ENCODE measurements at regions not wholly inside any gene's neighbourhood (a gene's known extent, or its start where the extent isn't known, plus 50 kb on each side); places are given as distances from the start of the nearest gene placed in this dataset.
A peak's percentile ranks its signal among the peaks of the same experiment; 100 is the strongest.
"Not testable (repeated sequence)": the region's sequence is repeated elsewhere in the genome, so short reads cannot be mapped to it uniquely, and the experiment has no call there.

DNA sequence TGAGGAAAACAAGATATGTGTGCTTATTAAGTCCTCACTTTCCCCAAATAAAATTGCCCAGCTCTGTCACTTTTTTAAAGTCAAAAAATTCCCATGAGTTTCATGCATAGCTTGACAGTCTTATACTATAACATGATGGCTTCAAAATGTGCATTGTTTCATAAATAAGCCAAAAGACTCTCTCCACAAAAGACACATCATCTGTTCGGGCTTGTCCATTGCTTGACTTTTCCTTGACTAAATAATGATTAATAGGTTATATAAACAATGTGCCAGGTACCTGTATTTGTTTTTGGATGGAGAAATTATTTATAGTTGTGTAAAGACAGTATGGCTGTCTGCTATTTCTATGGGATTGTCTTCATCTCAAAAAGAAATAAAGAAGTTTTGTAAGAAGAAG lies 329.2 kb upstream of the KLF3 start:
- no peak for DNase-seq (ENCODE audit: low spot score)

DNA sequence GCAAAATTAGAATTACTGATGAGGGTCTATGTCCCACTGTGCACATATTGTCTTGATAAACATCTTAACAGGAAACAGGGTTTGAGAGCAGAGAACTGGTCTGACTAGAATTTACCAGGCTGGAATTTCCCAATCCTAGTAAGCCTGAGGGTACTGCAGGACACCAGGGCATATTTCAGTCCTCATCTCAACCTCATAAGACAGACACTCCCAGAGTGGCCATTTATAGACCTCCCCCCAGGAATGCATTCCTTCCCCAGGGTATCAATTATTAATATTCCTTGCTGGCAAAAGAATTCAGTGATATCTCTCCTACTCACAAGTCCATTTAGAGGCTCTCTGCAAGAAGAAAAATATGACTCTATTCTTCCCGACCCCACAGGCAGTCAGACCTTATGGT lies 325.1 kb upstream of the KLF3 start:
- DNase-seq (ENCODE audit: low spot score) = not testable (repeated sequence)

DNA sequence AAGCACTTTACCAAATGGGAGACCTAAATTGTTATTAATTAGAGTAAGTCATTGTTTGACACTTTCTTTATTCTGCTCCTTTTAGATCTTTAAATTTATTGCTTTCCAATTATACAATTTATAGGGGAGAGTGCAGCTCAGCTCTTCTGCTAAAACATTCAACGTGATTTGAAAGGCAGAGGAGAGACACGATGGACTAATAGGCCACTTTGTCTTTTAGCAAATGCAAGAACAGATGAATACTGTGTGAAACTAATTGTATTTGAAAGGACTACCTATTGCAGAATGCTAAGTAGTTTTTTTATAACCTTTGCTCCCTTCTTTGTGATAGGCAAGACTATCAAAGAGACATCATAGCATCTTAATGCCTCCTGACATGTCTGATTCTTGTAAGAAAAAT lies 320.4 kb upstream of the KLF3 start:
- DNase-seq (ENCODE audit: low spot score) = no peak

DNA sequence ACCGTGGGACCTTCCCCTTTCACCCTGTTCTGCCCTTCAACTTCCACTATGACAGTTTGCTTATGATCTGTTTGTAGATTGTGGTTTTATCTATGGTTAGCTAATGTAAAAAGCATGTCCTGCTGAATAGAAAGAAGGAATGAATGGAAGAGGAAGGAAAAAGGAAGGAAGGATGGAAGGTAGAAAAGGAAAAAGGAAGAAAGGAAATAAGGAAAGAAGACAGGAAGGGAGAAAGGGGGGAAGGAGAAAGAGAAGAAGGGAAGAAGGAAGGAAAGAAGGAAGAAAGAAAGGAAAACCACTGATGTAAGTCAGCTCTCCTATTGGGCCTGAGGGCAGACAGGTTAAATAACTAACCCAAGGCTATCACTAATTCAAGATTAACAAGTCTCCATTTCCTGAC lies 319.1 kb upstream of the KLF3 start:
- no peak for DNase-seq (ENCODE audit: low spot score)

DNA sequence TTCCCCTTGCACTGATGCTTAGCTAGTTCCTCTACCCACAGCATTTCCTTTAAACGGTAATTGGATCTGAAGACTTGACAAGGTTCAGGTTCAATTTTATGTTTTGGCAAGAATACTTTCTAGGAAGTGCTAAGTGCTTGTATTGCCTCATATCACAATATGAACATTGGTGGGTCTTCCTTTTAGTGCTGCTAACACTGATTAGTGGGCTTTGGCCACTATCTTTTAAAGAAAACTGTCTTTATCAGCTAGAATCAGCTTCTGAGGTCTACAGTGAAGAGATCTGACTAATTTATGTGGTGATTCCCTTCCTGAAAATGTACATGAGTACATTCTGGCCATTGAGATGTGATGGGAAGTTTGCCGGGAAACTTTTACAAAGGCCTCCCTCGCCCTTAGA lies 316.7 kb upstream of the KLF3 start:
- DNase-seq (ENCODE audit: low spot score) = no peak

DNA sequence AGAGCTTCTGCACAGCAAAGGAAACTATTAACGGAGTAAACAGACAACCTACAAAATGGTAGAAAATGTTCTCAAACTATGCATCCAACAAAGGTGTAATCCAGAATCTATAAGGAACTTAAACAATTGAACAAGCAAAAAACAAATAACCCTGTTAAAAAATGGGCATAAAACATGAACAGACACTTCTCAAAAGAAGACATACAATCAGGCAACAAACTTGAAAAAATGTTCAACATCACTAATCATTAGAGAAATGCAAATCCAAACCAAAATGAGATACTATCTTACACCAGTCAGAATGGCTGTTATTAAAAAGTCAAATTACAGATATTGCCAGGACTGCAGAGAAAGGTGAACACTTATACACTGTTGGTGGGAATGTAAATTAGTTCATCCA lies 309.6 kb upstream of the KLF3 start:
- DNase-seq (ENCODE audit: low spot score) = no peak

DNA sequence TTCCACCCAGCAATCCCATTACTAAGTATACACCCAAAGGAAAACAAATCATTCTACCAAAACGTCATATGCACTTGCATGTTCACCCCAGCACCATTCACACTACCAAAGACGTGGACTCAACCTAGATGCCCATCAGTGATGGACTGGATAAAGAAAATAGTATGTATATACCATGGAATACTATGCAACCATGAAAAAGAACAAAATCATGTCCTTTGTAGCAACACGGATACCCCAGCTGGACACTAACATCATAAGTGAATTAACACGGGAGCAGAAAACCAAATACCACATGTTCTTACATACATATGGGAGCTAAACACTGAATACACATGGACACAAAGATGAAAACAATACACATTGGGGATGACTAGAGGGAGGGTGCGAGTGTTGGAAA lies 309.1 kb upstream of the KLF3 start:
- no peak for DNase-seq (ENCODE audit: low spot score)

DNA sequence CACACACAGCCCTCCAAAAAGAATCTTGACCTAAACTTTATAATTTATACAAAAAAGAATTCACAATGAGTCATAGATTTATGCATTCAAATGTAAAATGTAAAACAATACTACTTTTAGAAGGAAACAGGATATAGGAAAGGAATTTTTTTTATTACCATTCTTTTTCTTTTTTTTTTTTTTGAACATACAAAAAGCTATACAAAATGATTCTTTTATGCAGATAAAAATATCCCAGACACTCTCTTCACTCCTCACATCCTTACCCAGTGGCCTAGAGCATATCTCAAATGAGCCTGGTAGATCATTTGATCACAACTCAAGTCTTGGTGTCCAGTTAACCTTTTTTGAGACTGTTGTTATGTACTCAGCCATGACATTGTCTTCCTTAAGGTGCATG lies 307.3 kb upstream of the KLF3 start:
- no peak for DNase-seq (ENCODE audit: low spot score)

DNA sequence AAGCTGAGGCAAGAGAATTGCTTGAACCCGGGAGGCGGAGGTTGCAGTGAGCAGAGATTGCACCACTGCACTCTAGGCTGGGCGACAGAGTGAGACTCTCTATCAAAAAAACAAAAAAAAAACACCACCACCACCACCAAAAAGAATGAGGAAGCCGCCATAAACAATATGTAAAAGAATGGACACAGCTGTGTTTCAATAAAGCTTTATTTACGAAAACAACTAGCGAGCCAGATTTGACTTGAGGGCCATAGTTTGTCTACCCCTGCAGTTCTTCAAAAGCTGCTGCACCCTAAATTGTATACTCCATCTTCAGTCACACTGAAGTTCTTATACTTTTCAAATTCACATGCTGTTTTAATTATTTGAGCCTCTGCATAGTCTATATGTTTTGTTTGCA lies 306.5 kb upstream of the KLF3 start:
- no peak for DNase-seq (ENCODE audit: low spot score)

DNA sequence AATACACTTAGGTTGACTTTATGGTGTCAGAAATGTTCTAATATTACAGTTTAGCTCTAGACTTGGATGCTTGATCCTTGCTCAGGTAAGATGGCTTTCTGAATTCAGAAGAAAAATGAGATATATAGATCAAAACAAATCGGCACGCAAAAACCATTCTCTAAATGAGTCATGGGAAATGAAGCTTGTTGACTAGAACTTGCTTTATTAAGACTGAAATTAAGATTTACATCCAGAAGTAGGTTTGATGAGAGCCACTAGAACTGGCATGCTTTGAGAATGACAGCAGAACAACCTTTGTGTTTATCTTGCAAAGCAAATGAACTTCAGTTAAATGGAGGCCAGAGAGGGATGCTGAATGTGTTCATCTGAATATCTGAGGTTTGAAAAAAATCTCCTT lies 304.9 kb upstream of the KLF3 start:
- DNase-seq (ENCODE audit: low spot score) = no peak

DNA sequence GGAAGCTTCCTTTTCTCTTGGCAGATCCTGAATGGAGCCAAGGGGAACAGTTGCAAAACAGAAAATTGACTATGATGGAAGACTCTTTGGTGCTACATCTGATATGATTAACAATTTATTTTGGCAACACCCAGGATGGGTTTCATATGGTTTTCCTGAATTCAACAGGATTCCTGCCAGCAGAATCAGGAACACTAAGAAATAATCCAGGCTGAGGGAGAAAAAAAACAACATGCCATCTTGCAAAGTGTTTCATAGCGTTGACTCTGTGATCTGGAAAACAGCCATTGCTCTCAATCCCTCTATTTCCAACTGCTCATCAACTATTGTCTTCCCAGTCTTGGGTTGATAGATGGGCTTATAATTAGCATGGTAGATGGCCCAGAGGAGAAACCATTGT lies 303.8 kb upstream of the KLF3 start:
- DNase-seq (ENCODE audit: low spot score) = no peak

DNA sequence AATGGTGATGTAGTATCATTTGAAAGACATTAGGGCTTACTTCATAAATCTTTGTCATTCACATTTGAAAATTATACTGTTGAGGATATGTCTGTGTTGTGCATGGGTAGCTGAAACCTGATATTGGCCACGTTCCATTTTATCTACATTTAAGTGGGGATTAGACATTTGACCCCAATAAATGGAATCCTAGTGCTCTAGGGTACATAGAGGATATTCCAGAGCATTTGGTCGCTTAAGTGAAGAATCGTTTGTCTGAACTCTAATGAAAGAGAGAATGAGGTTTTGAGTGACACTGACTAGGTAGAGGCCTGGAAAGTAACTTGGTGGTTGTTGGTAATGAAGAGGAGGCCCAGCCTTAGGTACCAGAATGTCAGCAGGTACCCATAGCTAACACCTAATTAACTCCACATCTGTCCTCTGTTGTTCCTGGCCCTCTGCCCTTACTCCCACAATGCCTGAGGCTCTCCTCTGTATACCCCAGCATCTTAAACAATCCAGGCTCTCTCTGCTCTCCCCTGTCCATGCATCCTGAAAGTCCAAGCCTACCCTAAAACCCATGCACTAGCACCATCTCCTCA lies 299.5 kb upstream of the KLF3 start:
- DNase-seq (ENCODE audit: low spot score) = no peak

DNA sequence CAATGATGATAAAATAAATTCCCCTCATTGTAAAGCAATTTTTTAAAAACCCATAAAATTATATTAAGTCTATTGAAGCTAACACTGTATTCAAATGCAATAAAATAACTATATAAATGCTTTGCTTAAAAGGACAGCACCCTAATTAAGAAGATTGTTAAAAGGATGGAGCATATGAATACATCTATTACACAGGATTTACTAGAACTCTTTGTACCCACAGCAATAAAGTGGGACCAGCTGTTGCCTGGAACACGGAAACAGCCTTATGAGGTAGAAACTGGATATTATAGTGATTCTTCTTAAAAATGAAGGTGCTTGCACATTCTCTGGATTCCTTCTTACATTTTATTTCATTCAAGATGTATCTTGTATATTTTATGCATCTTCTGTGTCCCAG lies 298.7 kb upstream of the KLF3 start:
- no peak for DNase-seq (ENCODE audit: low spot score)

DNA sequence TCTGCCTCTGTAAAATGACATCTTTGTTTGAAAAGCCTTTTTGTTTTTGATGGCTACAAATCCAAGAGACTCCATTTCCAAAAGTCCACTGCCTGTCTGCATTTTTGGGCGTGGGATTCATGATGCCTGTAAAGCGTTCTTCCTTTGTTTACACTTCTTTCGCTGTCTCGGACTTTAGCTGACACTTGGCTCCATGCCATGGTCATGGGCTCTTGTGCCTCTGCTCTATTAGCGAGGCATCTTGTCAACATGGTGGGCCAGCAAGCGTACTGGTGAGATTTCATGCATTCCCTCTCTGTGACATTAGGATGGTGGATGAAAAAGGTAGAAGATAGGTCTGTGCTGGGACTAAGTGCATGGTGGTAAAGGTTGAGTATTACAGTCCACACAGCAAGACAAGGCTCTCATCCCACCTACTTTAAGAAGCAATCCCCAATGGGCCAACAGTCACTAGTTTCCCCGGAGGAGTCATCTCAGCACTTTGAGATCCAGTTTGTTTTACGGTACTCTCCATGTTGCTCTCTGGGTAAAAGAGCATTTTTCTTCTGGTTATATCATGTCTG lies 298.2 kb upstream of the KLF3 start:
- DNase-seq (ENCODE audit: low spot score) = no peak

DNA sequence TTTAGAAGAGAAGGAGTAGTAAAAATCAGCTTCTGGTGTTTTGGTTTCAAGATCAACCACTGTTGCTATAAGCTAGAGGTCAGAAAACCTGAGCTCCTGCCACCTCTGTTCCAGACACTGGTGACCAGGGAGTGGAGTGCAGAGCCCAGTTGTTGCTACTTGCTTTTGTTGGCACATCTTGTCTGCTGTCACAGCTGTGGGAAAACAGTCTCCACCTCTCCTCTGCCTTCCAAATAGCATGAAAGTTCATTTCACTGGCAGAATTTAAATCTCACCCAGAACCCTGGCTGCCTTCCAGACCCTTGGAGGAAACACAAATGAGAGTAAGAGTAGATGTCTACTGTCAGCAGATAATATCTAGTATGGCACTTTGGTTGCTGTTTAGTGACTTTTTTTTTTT lies 297.5 kb upstream of the KLF3 start:
- DNase-seq (ENCODE audit: low spot score) = peak; percentile 28

DNA sequence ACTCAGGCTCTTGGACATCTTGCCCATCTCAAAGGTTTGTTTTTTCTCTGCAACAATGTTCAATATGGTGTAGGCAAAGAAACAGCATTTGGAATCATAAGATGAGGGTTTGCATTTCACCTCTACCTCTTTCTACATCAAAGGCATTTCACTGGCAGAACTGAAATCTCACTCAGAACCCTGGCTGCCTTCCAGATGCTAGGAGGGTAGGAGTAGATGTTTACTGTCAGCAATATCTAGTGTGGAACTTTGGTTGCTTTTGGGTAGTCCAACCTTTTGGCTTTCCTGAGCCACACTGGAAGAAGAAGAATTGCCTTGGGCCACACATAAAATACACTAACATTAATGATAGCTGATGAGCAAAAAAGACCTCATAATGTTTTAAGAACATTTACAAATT lies 297.0 kb upstream of the KLF3 start:
- no peak for DNase-seq (ENCODE audit: low spot score)

DNA sequence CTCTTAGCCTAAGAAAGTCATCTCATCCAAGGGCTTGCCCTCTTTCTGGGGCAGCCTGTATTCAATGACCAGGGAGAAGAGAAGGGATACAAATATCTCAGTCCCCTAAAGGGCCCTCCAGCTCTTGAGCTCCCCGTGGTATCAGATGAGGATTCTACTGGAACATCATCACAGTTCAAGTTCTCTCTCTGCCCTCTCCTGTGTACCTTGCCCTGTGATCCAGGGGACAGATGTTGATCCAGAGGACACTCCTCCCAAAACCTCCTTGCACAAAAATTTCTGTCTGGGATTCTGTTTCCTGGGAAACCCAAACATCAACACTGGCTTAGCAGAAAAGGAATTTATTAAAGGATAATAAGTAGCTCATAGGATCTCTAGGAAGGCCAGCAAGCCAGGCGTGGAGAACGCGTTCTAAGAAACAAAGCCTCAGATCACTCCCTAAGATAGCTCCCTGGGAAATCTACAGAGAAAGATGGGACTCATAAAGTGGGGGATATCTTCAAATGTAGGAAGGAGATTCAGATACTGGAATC lies 296.3 kb upstream of the KLF3 start:
- DNase-seq (ENCODE audit: low spot score) = no peak

DNA sequence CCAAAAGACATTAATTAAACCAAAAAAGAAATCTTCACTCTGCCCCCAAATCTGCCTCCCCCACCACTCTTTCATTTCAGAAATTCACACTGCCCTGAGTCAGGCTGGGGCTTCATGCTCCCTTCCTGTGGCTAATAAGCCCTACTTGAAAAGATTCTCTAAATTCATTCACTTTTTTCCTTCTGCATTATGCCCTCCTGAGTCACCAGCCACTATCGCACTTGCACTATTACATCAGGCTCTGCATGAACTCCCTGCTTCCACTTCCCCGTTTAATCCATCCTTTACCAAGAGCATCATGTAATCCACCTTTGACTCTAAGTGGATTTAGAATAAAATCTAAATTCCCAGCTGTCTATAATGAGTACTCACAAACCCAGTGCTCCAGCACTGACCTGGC lies 295.4 kb upstream of the KLF3 start:
- peak; percentile 53 for DNase-seq (ENCODE audit: low spot score)

DNA sequence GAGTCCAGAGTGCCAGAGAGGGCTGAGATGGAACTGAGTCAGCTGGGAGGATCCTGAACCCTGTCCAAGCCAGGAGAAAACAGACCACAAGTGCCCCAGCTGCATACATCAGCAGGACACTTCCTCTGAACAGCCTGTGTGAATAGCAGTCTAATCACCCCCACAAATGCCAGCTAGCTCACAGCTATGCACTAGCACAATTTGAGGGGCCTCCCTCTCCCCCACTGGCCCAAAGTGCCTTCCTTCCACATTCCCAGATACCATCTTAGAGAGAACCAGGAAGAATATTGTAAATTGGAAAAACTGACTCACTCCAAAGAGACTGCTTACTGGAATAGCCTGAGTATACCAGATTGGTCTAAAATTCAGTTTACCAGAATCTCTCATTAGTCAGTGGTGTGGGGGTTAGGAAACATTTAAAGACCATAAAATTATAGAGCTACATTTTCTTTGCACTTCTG lies 292.6 kb upstream of the KLF3 start:
- peak; percentile 52 for DNase-seq (ENCODE audit: low spot score)

DNA sequence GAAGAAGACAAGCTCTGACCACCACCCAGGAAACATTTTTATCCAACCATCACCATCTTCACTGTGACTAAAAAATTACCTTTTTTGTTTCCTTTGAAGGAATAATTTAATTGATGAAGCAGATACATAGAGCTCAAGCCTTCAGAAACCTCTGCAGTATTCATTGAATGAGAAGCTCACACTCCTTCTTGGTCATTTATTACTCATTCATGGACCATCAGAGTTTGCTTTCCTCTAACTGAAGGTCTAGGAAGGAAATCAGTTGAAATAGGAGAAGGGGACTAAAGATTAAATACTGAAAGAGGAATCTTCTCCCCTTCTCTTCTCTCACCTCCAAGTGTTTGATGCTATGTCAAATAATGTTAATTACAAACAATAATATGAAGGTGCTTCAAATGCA lies 290.6 kb upstream of the KLF3 start:
- no peak for DNase-seq (ENCODE audit: low spot score)

DNA sequence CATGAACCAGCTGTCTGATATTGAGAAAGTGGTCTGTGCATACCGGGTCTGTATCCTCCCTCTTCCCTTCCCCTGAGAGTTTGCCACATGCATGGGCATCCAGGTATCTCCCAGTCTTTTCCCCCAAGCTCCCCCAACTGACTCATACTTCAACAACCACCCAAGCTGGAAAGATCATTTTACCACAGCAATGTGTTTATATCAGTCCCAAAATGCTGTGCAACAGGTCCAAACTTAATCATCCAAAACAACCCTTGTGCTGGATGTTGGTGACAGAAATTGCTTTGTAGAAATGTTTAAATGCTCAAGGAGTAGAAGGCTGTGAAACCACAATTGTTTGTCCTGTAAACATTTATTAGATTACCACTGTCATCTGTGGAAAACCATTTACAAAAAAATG lies 286.8 kb upstream of the KLF3 start:
- DNase-seq (ENCODE audit: low spot score) = no peak

DNA sequence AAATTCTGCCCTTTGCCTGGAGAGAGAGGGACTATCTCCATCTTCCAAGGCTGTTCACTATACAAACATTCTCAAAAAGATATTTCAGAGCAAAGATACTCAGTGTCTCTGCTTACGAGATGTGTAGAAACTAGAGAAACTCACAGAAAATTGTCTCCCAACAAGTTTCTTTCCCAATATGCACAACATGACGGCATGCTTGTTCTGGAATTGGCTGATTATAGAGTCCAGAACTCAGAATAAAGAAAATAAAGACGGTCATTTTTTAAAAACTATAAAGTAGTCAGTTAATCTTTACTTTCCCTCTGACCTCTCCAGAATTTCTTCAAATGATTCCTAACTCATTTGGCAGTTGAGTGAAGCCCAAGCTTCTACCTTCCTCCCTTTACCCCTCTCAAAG lies 285.5 kb upstream of the KLF3 start:
- DNase-seq (ENCODE audit: low spot score) = no peak

DNA sequence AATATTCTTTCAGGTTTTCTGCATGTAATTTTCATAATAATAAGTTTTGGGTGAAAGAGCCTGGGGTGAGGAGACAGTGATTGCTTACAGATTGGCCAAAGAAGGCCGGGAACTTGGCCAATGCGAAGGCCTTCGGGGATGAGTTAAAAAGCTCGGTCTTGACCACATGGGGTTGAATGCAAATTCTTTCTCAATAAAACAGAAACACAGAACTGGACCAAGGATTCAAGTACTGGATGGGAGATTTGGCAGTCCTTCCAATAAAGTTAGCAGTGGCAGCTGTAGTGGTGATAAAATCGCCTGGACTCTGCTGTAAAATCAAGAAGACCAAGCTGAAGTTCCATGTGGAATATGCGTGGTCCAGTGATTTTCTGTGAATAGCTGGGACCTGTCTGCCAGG lies 282.2 kb upstream of the KLF3 start:
- no peak for DNase-seq (ENCODE audit: low spot score)

DNA sequence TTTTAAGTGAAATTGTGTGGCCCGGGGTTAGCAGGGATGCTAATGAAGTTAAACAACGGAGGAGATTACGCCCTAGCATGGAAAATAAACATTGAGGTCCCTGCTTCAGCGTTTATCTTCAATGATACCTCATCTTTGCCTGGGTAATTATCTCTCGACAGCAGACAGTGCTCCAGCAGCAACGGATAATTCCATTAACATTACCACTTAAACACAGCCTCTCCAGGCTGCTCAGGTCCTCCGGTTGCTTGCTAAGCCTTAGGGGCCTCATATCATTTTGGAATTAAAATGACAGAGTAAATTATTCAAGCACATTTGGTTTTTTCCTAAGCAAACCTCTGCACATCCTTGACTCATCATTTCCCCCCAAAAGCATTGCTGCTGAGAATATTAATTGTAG lies 281.5 kb upstream of the KLF3 start:
- no peak for DNase-seq (ENCODE audit: low spot score)
